ENCODE measurements at regions not wholly inside any gene's neighbourhood (a gene's known extent, or its start where the extent isn't known, plus 50 kb on each side); places are given as distances from the start of the nearest gene placed in this dataset.

DNA sequence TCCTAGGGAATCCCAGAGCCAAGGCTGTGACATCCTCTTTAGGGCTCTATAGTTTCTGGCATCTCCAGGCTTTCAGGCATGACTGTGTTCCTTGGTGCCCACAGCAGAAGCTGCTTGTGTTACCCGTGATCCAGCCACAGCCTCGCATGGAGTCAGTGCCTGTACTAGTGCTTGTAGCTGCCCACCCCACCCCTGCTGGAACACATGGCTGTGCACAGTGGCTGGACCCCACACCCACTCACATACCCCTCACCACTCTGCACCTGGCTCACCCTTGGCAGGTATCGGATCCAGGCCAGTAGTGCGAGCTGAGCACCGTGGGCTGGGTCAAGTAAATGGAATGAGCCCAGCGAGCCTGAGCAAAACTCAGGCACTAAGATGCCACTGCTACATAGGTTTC, 934.7 kb upstream of the PRMT6 start:
- POLR2A ChIA-PET, result no interaction called here
- CTCF ChIA-PET, result no interaction called here

GRCh38 chr1:106134561-106134960, 921.9 kb upstream of the PRMT6 start:
- ChIA-PET CTCF (no interaction called here), POLR2A (no interaction called here)
- no TSS peak for BruUV-seq (replicated peaks)
- Histone ChIP-seq H3K36me3 (ENCODE audit: control insufficient read depth, insufficient read depth, low read length) (no peaks in the 10 kb centered on the region), H3K27ac (ENCODE audit: low read length) (no peak overlapping the region), H3K27me3 (ENCODE audit: control insufficient read depth, insufficient read depth, low read length) (no peaks in the 10 kb centered on the region), H3K4me3 (ENCODE audit: low read depth in 2 of 2, low read length in 2 of 2) (no peak overlapping the region), H3K4me1 (ENCODE audit: control insufficient read depth, insufficient read depth, low read length) (no peaks in the 10 kb centered on the region), H3K9me3 (ENCODE audit: control insufficient read depth, insufficient read depth, low read depth, low read length) (no peaks in the 10 kb centered on the region)
- in situ Hi-C loops (cut with HindIII; ENCODE audit: low pct_unique_long_range_greater_than_20kb, low sequenced_read_pairs), result no loop called here
- no peak for TF ChIP-seq CTCF (IDR thresholded peaks at IDR 0.05)
- TF ChIP-seq TCF7L2 (IDR thresholded peaks at IDR 0.05; ENCODE audit: low read depth, low read length), result no peak
- TF ChIP-seq POLR2AphosphoS5 (IDR thresholded peaks at IDR 0.05; ENCODE audit: low read depth, low read length), result no peak
- TF ChIP-seq SIN3A (IDR thresholded peaks at IDR 0.05; ENCODE audit: borderline replicate concordance, insufficient read depth, low read depth, low read length), result no peak
- no peak for TF ChIP-seq REST (IDR thresholded peaks at IDR 0.05; ENCODE audit: insufficient read depth in 1 of 2, low read depth in 2 of 2, low read length in 1 of 2)
- intact Hi-C loops (cut with micrococcal nuclease; ENCODE audit: unreplicated experiment), result no loop called here
- no peak for DNase-seq (ENCODE audit: low read depth, low spot score)
- no peak for ATAC-seq

More for the DNA sequence above, 934.7 kb upstream of the PRMT6 start:
- Histone ChIP-seq H3K4me1 (ENCODE audit: control insufficient read depth, insufficient read depth, low read length) (no peaks in the 10 kb centered on the region), H3K9me3 (ENCODE audit: control insufficient read depth, insufficient read depth, low read depth, low read length) (no peaks in the 10 kb centered on the region), H3K4me3 (ENCODE audit: low read depth in 2 of 2, low read length in 2 of 2) (no peak overlapping the region), H3K27me3 (ENCODE audit: control insufficient read depth, insufficient read depth, low read length) (no peaks in the 10 kb centered on the region), H3K27ac (ENCODE audit: low read length) (no peak overlapping the region), H3K36me3 (ENCODE audit: control insufficient read depth, insufficient read depth, low read length) (no peaks in the 10 kb centered on the region)
- DNase-seq (ENCODE audit: low read depth, low spot score) (no peak), ATAC-seq (no peak)
- in situ Hi-C loops (cut with HindIII; ENCODE audit: low pct_unique_long_range_greater_than_20kb, low sequenced_read_pairs), result no loop called here
- TF ChIP-seq SIN3A (IDR thresholded peaks at IDR 0.05; ENCODE audit: borderline replicate concordance, insufficient read depth, low read depth, low read length) (no peak), CTCF (IDR thresholded peaks at IDR 0.05) (no peak), TCF7L2 (IDR thresholded peaks at IDR 0.05; ENCODE audit: low read depth, low read length) (no peak), POLR2AphosphoS5 (IDR thresholded peaks at IDR 0.05; ENCODE audit: low read depth, low read length) (no peak), REST (IDR thresholded peaks at IDR 0.05; ENCODE audit: insufficient read depth in 1 of 2, low read depth in 2 of 2, low read length in 1 of 2) (no peak)
- no TSS peak for BruUV-seq (replicated peaks)
- intact Hi-C loops (cut with micrococcal nuclease; ENCODE audit: unreplicated experiment), result no loop called here

All from Panc1 (cell line).